ENCODE measurements at regions not wholly inside any gene's neighbourhood (a gene's known extent, or its start where the extent isn't known, plus 50 kb on each side); places are given as distances from the start of the nearest gene placed in this dataset.

GRCh38 chr15:95674031-95674430 lies 656.5 kb upstream of the NR2F2 start:
- TF ChIP-seq CTCF (IDR thresholded peaks at IDR 0.05) (no peak), POLR2A (IDR thresholded peaks at IDR 0.05) (no peak), POLR2AphosphoS5 (IDR thresholded peaks at IDR 0.05) (no peak), EP300 (IDR thresholded peaks at IDR 0.05) (no peak)
